ENCODE measurements at regions not wholly inside any gene's neighbourhood (a gene's known extent, or its start where the extent isn't known, plus 50 kb on each side); places are given as distances from the start of the nearest gene placed in this dataset.

GRCh38 chr2:139225961-139226360, 445.8 kb upstream of the NXPH2 start:
- no peak for TF ChIP-seq CTCF (IDR thresholded peaks at IDR 0.05; ENCODE audit: insufficient read depth, low read length)
- no peak for DNase-seq (ENCODE audit: low read depth)
- no peak overlapping the region for H3K4me3 ChIP-seq (ENCODE audit: low read depth, low read length)

GRCh38 chr2:139218181-139218580, 438.0 kb upstream of the NXPH2 start:
- no peak for DNase-seq (ENCODE audit: low read depth)
- no peak for TF ChIP-seq CTCF (IDR thresholded peaks at IDR 0.05; ENCODE audit: insufficient read depth, low read length)
- no peak overlapping the region for H3K4me3 ChIP-seq (ENCODE audit: low read depth, low read length)

GRCh38 chr2:139217641-139218040, 437.5 kb upstream of the NXPH2 start:
- TF ChIP-seq CTCF (IDR thresholded peaks at IDR 0.05; ENCODE audit: insufficient read depth, low read length), result no peak
- DNase-seq (ENCODE audit: low read depth), result no peak
- H3K4me3 ChIP-seq (ENCODE audit: low read depth, low read length), result no peak overlapping the region

- no peak for TF ChIP-seq CTCF (IDR thresholded peaks at IDR 0.05; ENCODE audit: insufficient read depth, low read length)
- DNase-seq (ENCODE audit: low read depth), result no peak
- H3K4me3 ChIP-seq (ENCODE audit: low read depth, low read length), result no peak overlapping the region
Measured at GRCh38 chr2:139216435-139216834, 436.2 kb upstream of the NXPH2 start.

- DNase-seq (ENCODE audit: low read depth), result no peak
- H3K4me3 ChIP-seq (ENCODE audit: low read depth, low read length), result no peak overlapping the region
- no peak for TF ChIP-seq CTCF (IDR thresholded peaks at IDR 0.05; ENCODE audit: insufficient read depth, low read length)
Measured at GRCh38 chr2:139214801-139215200, 434.6 kb upstream of the NXPH2 start.

GRCh38 chr2:139209586-139209985, 429.4 kb upstream of the NXPH2 start:
- no peak overlapping the region for H3K4me3 ChIP-seq (ENCODE audit: low read depth, low read length)
- TF ChIP-seq CTCF (IDR thresholded peaks at IDR 0.05; ENCODE audit: insufficient read depth, low read length), result no peak
- no peak for DNase-seq (ENCODE audit: low read depth)

- no peak for DNase-seq (ENCODE audit: low read depth)
- no peak for TF ChIP-seq CTCF (IDR thresholded peaks at IDR 0.05; ENCODE audit: insufficient read depth, low read length)
- no peak overlapping the region for H3K4me3 ChIP-seq (ENCODE audit: low read depth, low read length)
Measured at GRCh38 chr2:139201516-139201915, 421.3 kb upstream of the NXPH2 start.
